ENCODE measurements at regions not wholly inside any gene's neighbourhood (a gene's known extent, or its start where the extent isn't known, plus 50 kb on each side); places are given as distances from the start of the nearest gene placed in this dataset.

GRCh38 chr9:1253064-1253979, 203.2 kb downstream of the DMRT2 start:
- TF ChIP-seq YY1 (IDR thresholded peaks at IDR 0.05) = no peak
- TF ChIP-seq CTCF (IDR thresholded peaks at IDR 0.05; ENCODE audit: low read depth, low read length, missing input control) = no peak
- no peak for TF ChIP-seq SP1 (IDR thresholded peaks at IDR 0.05)
- TF ChIP-seq FOXA2 (IDR thresholded peaks at IDR 0.05) = no peak

Measured in liver (tissue), 3 donors.